GM12878 (cell line): ENCODE measurements at regions not wholly inside any gene's neighbourhood (a gene's known extent, or its start where the extent isn't known, plus 50 kb on each side); places are given as distances from the start of the nearest gene placed in this dataset.

Experiments used
- ATAC-seq: fragments of 200-7000 bp; cut with Tn5 transposase; 3 replicates; pipeline ENCODE4 v1.9.1; 2020; ENCODE audit warnings: mild to moderate bottlenecking, moderate library complexity
- BruUV-seq: library from RNA; stranded (reverse); fragments of 400-500 nt; replicated peaks from 2 replicates; lab custom pipeline; 2021; lab: Mats Ljungman, UMichigan
- CTCF ChIA-PET: fragments of 300-600 bp; sonication (Branson Sonifier 250); formaldehyde crosslinking; extraction: SDS; loops from one replicate; lab custom pipeline; 2021; ENCODE audit warnings: inconsistent platforms; lab: Yijun Ruan, JAX
- POLR2A ChIA-PET: fragments of 350-600 bp; formaldehyde crosslinking; extraction: SDS; loops from one replicate; lab custom pipeline; 2021; ENCODE audit warnings: inconsistent platforms; lab: Charles Lee
- RAD21 ChIA-PET: fragments of 300-600 bp; sonication (Branson Sonifier 250); formaldehyde crosslinking; loops from one replicate; lab custom pipeline; 2023; ENCODE audit warnings: antibody characterized with exemption; ENCODE audit not compliant: unreplicated experiment; lab: Charles Lee
- SMC1A ChIA-PET: fragments of 300-600 bp; sonication (Branson Sonifier 250); formaldehyde crosslinking; loops from one replicate; lab custom pipeline; 2023; ENCODE audit not compliant: unreplicated experiment, uncharacterized antibody; lab: Charles Lee
- DNase-seq: peaks from one replicate; pipeline ENCODE4 v3.0.0-alpha.2; 2011; ENCODE audit warnings: low read depth, low spot score
- FAIRE-seq: peaks from 3 replicates; lab custom pipeline; 2011; peaks lifted over from hg19 to GRCh38; lab: Jason Lieb, UNC
- H2AFZ ChIP-seq: 2 replicates; pipeline ENCODE4 v1.6.0; 2011; ENCODE audit warnings: low read depth, low read length, control low read depth; ENCODE audit not compliant: control insufficient read depth
- H3K27ac ChIP-seq: 2 replicates; pipeline ENCODE4 v1.5.1; 2011; ENCODE audit warnings: control low read depth; ENCODE audit not compliant: control insufficient read depth, insufficient read depth
- H3K27me3 ChIP-seq, 2 experiments: replicated peaks in 1 of 2; 2 replicates each; pipeline versions ENCODE4 v1.6.0 to v1.6.1; 2011; ENCODE audit warnings: low read length in 1 of 2; ENCODE audit not compliant: control insufficient read depth in 2 of 2, insufficient read depth in 2 of 2
- H3K36me3 ChIP-seq, 2 experiments: 2 replicates each; pipeline ENCODE4 v1.5.1; 2011; ENCODE audit warnings: low read length in 1 of 2; ENCODE audit not compliant: control insufficient read depth in 2 of 2, insufficient read depth in 2 of 2
- H3K4me1 ChIP-seq: 2 replicates; pipeline ENCODE4 v1.6.1; 2011; ENCODE audit warnings: mild to moderate bottlenecking, low read length, moderate library complexity, mixed read lengths; ENCODE audit not compliant: control insufficient read depth, insufficient read depth
- H3K4me2 ChIP-seq: 2 replicates; pipeline ENCODE4 v1.6.0; 2011; ENCODE audit warnings: control low read depth; ENCODE audit not compliant: control insufficient read depth, insufficient read depth
- H3K4me3 ChIP-seq: fragments of 200-600 bp; sonication (generic); 2 replicates; pipeline ENCODE4 v1.5.1; 2016
- H3K79me2 ChIP-seq: 2 replicates; pipeline ENCODE4 v1.6.0; 2011; ENCODE audit warnings: low read length; ENCODE audit not compliant: control insufficient read depth, insufficient read depth
- H3K9ac ChIP-seq: 2 replicates; pipeline ENCODE4 v1.8.0; 2011; ENCODE audit warnings: low read length, control low read depth, mixed read lengths; ENCODE audit not compliant: control insufficient read depth, insufficient read depth
- H3K9me3 ChIP-seq: replicated peaks from 3 replicates; pipeline ENCODE4 v1.5.1; 2011; ENCODE audit warnings: mild to moderate bottlenecking, low read length; ENCODE audit not compliant: control insufficient read depth, insufficient read depth
- H4K20me1 ChIP-seq: 2 replicates; pipeline ENCODE4 v1.6.0; 2011; ENCODE audit not compliant: control insufficient read depth, insufficient read depth
- BMI1 ChIP-seq: fragments of 450-650 bp; IDR thresholded peaks from 2 replicates; pipeline ENCODE4 v1.6.1; 2016; ENCODE audit warnings: mild to moderate bottlenecking, moderate library complexity, borderline replicate concordance
- JUND ChIP-seq: IDR thresholded peaks from 2 replicates; pipeline ENCODE4 v1.6.1; 2012; ENCODE audit warnings: low read depth, mild to moderate bottlenecking, low read length, improper control_type of control experiment, moderate library complexity
- NR2C1 ChIP-seq: fragments of 450-650 bp; IDR thresholded peaks from 2 replicates; pipeline ENCODE4 v1.6.1; 2017; ENCODE audit warnings: antibody characterized with exemption, mild to moderate bottlenecking, moderate library complexity
- RAD51 ChIP-seq: fragments of 450-650 bp; IDR thresholded peaks from 2 replicates; pipeline ENCODE4 v1.6.1; 2016; ENCODE audit warnings: moderate library complexity, mild to moderate bottlenecking, inconsistent platforms
- RB1 ChIP-seq: fragments of 450-650 bp; formaldehyde crosslinking; IDR thresholded peaks from 2 replicates; pipeline ENCODE4 v1.6.1; 2017; ENCODE audit warnings: mild to moderate bottlenecking, borderline replicate concordance
- SIX5 ChIP-seq: IDR thresholded peaks from 2 replicates; pipeline ENCODE4 v1.6.1; 2011; ENCODE audit warnings: mild to moderate bottlenecking, low read depth, low read length, moderate library complexity; ENCODE audit not compliant: severe bottlenecking
- SMAD5 ChIP-seq: IDR thresholded peaks from 2 replicates; pipeline ENCODE4 v1.6.1; 2016; ENCODE audit warnings: antibody characterized with exemption, low read depth
- SPI1 ChIP-seq: IDR thresholded peaks from 2 replicates; pipeline ENCODE4 v1.6.1; 2011; ENCODE audit warnings: low read depth, mild to moderate bottlenecking, low read length, moderate library complexity, borderline replicate concordance; ENCODE audit not compliant: insufficient read depth
- TCF12 ChIP-seq: IDR thresholded peaks from 2 replicates; pipeline ENCODE4 v1.6.1; 2011; ENCODE audit warnings: low read depth, mild to moderate bottlenecking, low read length
- TCF3 ChIP-seq: IDR thresholded peaks from 2 replicates; pipeline ENCODE4 v1.6.1; 2012; ENCODE audit warnings: low read depth, mild to moderate bottlenecking, low read length, borderline replicate concordance; ENCODE audit not compliant: insufficient read depth
- YBX1 ChIP-seq: fragments of 450-650 bp; IDR thresholded peaks from 2 replicates; pipeline ENCODE4 v1.6.1; 2016; ENCODE audit warnings: antibody characterized with exemption
- ZNF592 ChIP-seq: fragments of 450-650 bp; IDR thresholded peaks from 2 replicates; pipeline ENCODE4 v1.6.1; 2017; ENCODE audit warnings: mild to moderate bottlenecking, moderate library complexity
- ZZZ3 ChIP-seq: IDR thresholded peaks from 2 replicates; pipeline ENCODE4 v1.6.1; 2011; ENCODE audit warnings: low read depth; ENCODE audit not compliant: control insufficient read depth, insufficient read length
- WGBS: methylation state at CpG from one replicate; pipeline ENCODE4 v1.1.6; 2016; ENCODE audit warnings: low lambda C conversion rate; ENCODE audit not compliant: insufficient replicate concordance, insufficient coverage; ENCODE audit errors: missing lambda C conversion rate; 5-methylcytosine and 5-hydroxymethylcytosine counted together
- in situ Hi-C: fragments of 300-500 bp; cut with MboI; formaldehyde crosslinking; loops from 9 replicates; pipeline ENCODE4 v1.14.3; 2018; ENCODE audit warnings: mixed read lengths
- intact Hi-C: fragments of 100-400 bp; cut with micrococcal nuclease; formaldehyde crosslinking; loops from one replicate; pipeline ENCODE4 v1.14.2; 2022; ENCODE audit not compliant: unreplicated experiment
- TF ChIP-seq, protein P1 (sequence below): IDR thresholded peaks from 2 replicates; pipeline ENCODE4 v1.6.1; 2011; ENCODE audit warnings: borderline replicate concordance, low read depth, mild to moderate bottlenecking, moderate library complexity, mixed read lengths, low read length; ENCODE audit not compliant: insufficient read depth; ENCODE audit errors: extremely low read length
- TF ChIP-seq, protein P2 (sequence below): fragments of 450-650 bp; IDR thresholded peaks from 2 replicates; pipeline ENCODE4 v1.6.1; 2018; ENCODE audit warnings: borderline replicate concordance, mild to moderate bottlenecking; ENCODE audit not compliant: partially characterized antibody

GRCh38 chr7:22653951-22654350 lies 73.0 kb upstream of the IL6 start (continued):
- no peak for TF ChIP-seq ZNF592

- ChIA-PET CTCF (interaction anchor here (0.8 kb wide), 1 partner anchor 9 kb away, joined by 3 read pairs; no protein-coding TSS in a partner anchor), RAD21 (no interaction called here)
- H2AFZ ChIP-seq: no peak overlapping the region
- FAIRE-seq (no peak), DNase-seq (no peak)
- no peaks in the 10 kb centered on the region for H3K36me3 ChIP-seq
- H4K20me1 ChIP-seq: no peaks in the 10 kb centered on the region
- no peak overlapping the region for H3K9ac ChIP-seq
- H3K27ac ChIP-seq: no peak overlapping the region
- no peak overlapping the region for H3K4me3 ChIP-seq
- H3K9me3 ChIP-seq: peaks cover 12% of the 10 kb centered on the region; the same call in 2 of the 3 replicates
- WGBS: 14% methylated on average over 5 of the region's 5 CpGs
- no peaks in the 10 kb centered on the region for H3K79me2 ChIP-seq
- TF ChIP-seq YBX1 (no peak), ZZZ3 (no peak), SMAD5 (no peak), TCF12 (no peak), RAD51 (no peak), RB1 (no peak), SPI1 (no peak), TCF3 (no peak), JUND (no peak), BMI1 (no peak), SIX5 (no peak), NR2C1 (no peak)
- TF ChIP-seq, protein P1, sequence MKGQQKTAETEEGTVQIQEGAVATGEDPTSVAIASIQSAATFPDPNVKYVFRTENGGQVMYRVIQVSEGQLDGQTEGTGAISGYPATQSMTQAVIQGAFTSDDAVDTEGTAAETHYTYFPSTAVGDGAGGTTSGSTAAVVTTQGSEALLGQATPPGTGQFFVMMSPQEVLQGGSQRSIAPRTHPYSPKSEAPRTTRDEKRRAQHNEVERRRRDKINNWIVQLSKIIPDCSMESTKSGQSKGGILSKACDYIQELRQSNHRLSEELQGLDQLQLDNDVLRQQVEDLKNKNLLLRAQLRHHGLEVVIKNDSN: no peak
- TF ChIP-seq, protein P2, sequence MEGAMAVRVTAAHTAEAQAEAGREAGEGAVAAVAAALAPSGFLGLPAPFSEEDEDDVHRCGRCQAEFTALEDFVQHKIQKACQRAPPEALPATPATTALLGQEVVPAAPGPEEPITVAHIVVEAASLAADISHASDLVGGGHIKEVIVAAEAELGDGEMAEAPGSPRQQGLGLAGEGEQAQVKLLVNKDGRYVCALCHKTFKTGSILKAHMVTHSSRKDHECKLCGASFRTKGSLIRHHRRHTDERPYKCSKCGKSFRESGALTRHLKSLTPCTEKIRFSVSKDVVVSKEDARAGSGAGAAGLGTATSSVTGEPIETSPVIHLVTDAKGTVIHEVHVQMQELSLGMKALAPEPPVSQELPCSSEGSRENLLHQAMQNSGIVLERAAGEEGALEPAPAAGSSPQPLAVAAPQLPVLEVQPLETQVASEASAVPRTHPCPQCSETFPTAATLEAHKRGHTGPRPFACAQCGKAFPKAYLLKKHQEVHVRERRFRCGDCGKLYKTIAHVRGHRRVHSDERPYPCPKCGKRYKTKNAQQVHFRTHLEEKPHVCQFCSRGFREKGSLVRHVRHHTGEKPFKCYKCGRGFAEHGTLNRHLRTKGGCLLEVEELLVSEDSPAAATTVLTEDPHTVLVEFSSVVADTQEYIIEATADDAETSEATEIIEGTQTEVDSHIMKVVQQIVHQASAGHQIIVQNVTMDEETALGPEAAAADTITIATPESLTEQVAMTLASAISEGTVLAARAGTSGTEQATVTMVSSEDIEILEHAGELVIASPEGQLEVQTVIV: no peak
- TF ChIP-seq, all 136 proteins: peak for 0
- intact Hi-C loops: no loop called here
- no peak overlapping the region for H3K4me2 ChIP-seq
- no TSS peak for BruUV-seq
- in situ Hi-C loops: no loop called here
- SMC1A ChIA-PET: no interaction called here
- POLR2A ChIA-PET: no interaction called here
- peaks cover 0 to 6% of the 10 kb centered on the region in 2 experiments; a peak in 2 of 4 replicates for H3K27me3 ChIP-seq
- H3K4me1 ChIP-seq: no peaks in the 10 kb centered on the region
- no peak for ATAC-seq
These were observed 75.3 kb upstream of the IL6 start for GRCh38 chr7:22651534-22652243.
